Stimulated activated CD4-positive, alpha-beta T cell treated with anti-CD3 and anti-CD28 coated beads, Interleukin-4, amount 100 ng/mL, for 48 hours (primary cell): ENCODE measurements at regions not wholly inside any gene's neighbourhood (a gene's known extent, or its start where the extent isn't known, plus 50 kb on each side); places are given as distances from the start of the nearest gene placed in this dataset.

Experiments used
- DNase-seq, 2 donors: peaks; one replicate each; pipeline ENCODE4 v3.0.0-alpha.2; 2020; ENCODE audit warnings: low read depth in 2 of 2

GRCh38 chr10:62453274-62453673 lies 79.1 kb downstream of the ZNF365 start:
- DNase-seq: no peak

GRCh38 chr10:62454687-62455397 lies 80.7 kb downstream of the ZNF365 start:
- DNase-seq: no peak

GRCh38 chr10:62456611-62457101 lies 82.5 kb downstream of the ZNF365 start:
- no peak for DNase-seq

- DNase-seq: no peak
Measured at GRCh38 chr10:62457196-62457595, 83.0 kb downstream of the ZNF365 start.

- DNase-seq: no peak
Measured at GRCh38 chr10:62457598-62457997, 83.4 kb downstream of the ZNF365 start.

- DNase-seq: no peak
Measured at GRCh38 chr10:62459072-62459471, 84.9 kb downstream of the ZNF365 start.

GRCh38 chr10:62459500-62459899 lies 85.3 kb downstream of the ZNF365 start:
- no peak for DNase-seq

- DNase-seq: no peak
Measured at GRCh38 chr10:62460393-62460792, 86.2 kb downstream of the ZNF365 start.

- no peak for DNase-seq
Measured at GRCh38 chr10:62461120-62461519, 87.0 kb downstream of the ZNF365 start.

GRCh38 chr10:62462461-62462860 lies 88.3 kb downstream of the ZNF365 start:
- no peak for DNase-seq

GRCh38 chr10:62463364-62463763 lies 89.2 kb downstream of the ZNF365 start:
- DNase-seq: no peak

GRCh38 chr10:62464308-62464707 lies 90.1 kb downstream of the ZNF365 start:
- no peak for DNase-seq

GRCh38 chr10:62466590-62466989 lies 92.4 kb downstream of the ZNF365 start:
- no peak for DNase-seq

GRCh38 chr10:62467527-62467926 lies 93.4 kb downstream of the ZNF365 start:
- no peak for DNase-seq

- no peak for DNase-seq
Measured at GRCh38 chr10:62471711-62472110, 97.5 kb downstream of the ZNF365 start.

- no peak for DNase-seq
Measured at GRCh38 chr10:62473241-62473640, 99.1 kb downstream of the ZNF365 start.

GRCh38 chr10:62475551-62475950 lies 101.4 kb downstream of the ZNF365 start:
- no peak for DNase-seq

GRCh38 chr10:62479523-62479922 lies 105.4 kb downstream of the ZNF365 start:
- DNase-seq: no peak

- DNase-seq: no peak
Measured at GRCh38 chr10:62480196-62480595, 106.0 kb downstream of the ZNF365 start.

GRCh38 chr10:62482581-62482980 lies 108.4 kb downstream of the ZNF365 start:
- DNase-seq: no peak

- DNase-seq: no peak
Measured at GRCh38 chr10:62491597-62491996, 117.4 kb downstream of the ZNF365 start.

GRCh38 chr10:62492012-62492869 lies 118.1 kb downstream of the ZNF365 start:
- DNase-seq: no peak

- DNase-seq: no peak
Measured at GRCh38 chr10:62492870-62493180, 118.7 kb downstream of the ZNF365 start.
